H1 (cell line): ENCODE measurements at regions not wholly inside any gene's neighbourhood (a gene's known extent, or its start where the extent isn't known, plus 50 kb on each side); places are given as distances from the start of the nearest gene placed in this dataset.

Experiments used
- ATF3 ChIP-seq: IDR thresholded peaks from 2 replicates; pipeline ENCODE4 v1.6.1; 2011; ENCODE audit warnings: low read depth, mild to moderate bottlenecking, low read length; ENCODE audit not compliant: insufficient read depth
- CTCF ChIP-seq, 3 experiments: IDR thresholded peaks; 1 replicate in 2 of 3; 2 replicates in 1 of 3; pipeline versions ENCODE4 v1.5.1 to v1.6.1; 2011; ENCODE audit warnings: low read length in 3 of 3, mild to moderate bottlenecking in 3 of 3, inconsistent platforms in 2 of 3, low read depth in 1 of 3, moderate library complexity in 1 of 3; ENCODE audit not compliant: insufficient read depth in 1 of 3; ENCODE audit errors: control extremely low read depth in 1 of 3
- EZH2 ChIP-seq: fragments of 200-600 bp; sonication (generic); IDR thresholded peaks from 2 replicates; pipeline ENCODE4 v1.7.1; 2012; ENCODE audit warnings: low read depth, mild to moderate bottlenecking, moderate library complexity, low read length, inconsistent platforms; ENCODE audit not compliant: severe bottlenecking
- JUND ChIP-seq: IDR thresholded peaks from 2 replicates; pipeline ENCODE4 v1.6.1; 2011; ENCODE audit warnings: mild to moderate bottlenecking, improper control_type of control experiment, low read length
- KDM1A ChIP-seq: fragments of 200-600, 300-600 bp; sonication (generic); IDR thresholded peaks from 2 replicates; pipeline ENCODE4 v1.7.1; 2016; ENCODE audit warnings: mild to moderate bottlenecking, low read length, borderline replicate concordance
- KDM5A ChIP-seq: fragments of 200-600 bp; IDR thresholded peaks from 2 replicates; pipeline ENCODE4 v1.7.1; 2012; ENCODE audit warnings: mild to moderate bottlenecking, low read length, inconsistent platforms, mixed read lengths
- POLR2A ChIP-seq, 2 experiments: IDR thresholded peaks; 1 replicate in 1 of 2; 2 replicates in 1 of 2; pipeline ENCODE4 v1.6.1; 2011; ENCODE audit warnings: low read depth in 2 of 2, low read length in 2 of 2, mild to moderate bottlenecking in 2 of 2; ENCODE audit errors: control extremely low read depth in 1 of 2
- RFX5 ChIP-seq: IDR thresholded peaks from 2 replicates; pipeline ENCODE4 v1.6.1; 2011; ENCODE audit warnings: low read depth, low read length, improper control_type of control experiment, borderline replicate concordance
- RNF2 ChIP-seq: fragments of 200-900, 300-1000 bp; sonication (generic); IDR thresholded peaks from 2 replicates; pipeline ENCODE4 v1.7.1; 2016; ENCODE audit warnings: borderline replicate concordance, low read depth, mild to moderate bottlenecking, antibody characterized with exemption, low read length; ENCODE audit not compliant: poor library complexity, severe bottlenecking; ENCODE audit errors: missing control alignments
- TAF1 ChIP-seq: IDR thresholded peaks from 2 replicates; pipeline ENCODE4 v1.6.1; 2011; ENCODE audit warnings: mild to moderate bottlenecking, low read depth, low read length

- TF ChIP-seq JUND (no peak), KDM5A (no peak), CTCF (IDR thresholded peaks at IDR 0.05; ENCODE audit: control extremely low read depth in 1 of 3, insufficient read depth in 1 of 3, low read depth in 1 of 3, low read length in 3 of 3) (no peak), POLR2A (IDR thresholded peaks at IDR 0.05; ENCODE audit: control extremely low read depth in 1 of 2, low read depth in 2 of 2, low read length in 2 of 2) (no peak), TAF1 (no peak), ATF3 (no peak), RFX5 (no peak), EZH2 (no peak), KDM1A (no peak), RNF2 (no peak)
Measured at GRCh38 chr12:90677552-90677951, 277.4 kb downstream of the CCER1 start.
